ENCODE measurements at regions not wholly inside any gene's neighbourhood (a gene's known extent, or its start where the extent isn't known, plus 50 kb on each side); places are given as distances from the start of the nearest gene placed in this dataset.

DNA sequence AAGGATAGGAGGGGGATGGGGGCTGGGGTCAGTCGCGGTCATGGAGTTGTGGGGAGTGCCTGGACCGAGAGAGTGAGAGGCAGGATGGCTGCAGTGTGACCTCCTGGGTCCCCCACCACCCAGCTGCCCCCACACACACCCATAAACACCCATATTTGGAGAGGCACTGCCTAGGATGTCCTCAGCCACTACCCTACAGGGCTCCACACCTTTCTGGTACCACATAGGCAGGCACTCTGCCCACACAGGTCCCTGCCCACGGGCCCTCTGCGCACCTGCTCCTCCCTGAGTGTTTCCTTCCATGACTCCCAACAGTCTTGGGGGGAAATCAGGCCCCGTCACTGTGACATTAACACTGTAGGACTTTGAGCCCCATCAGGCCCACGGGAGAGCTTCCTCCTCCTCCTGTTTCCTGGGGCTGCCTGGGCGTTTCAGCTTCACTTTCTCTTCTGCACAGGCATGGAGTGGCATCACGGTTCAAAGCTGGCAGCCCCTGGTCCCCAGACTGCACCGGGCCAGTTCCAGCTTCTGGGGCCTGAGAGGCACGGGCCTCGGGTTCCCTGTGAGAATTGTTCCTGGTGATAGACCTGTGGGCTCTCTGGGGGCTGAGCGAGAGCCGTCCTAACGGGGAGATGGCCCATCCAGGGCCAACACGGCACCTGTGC lies 207.0 kb upstream of the C14orf180 start:
- H3K27me3 ChIP-seq (ENCODE audit: insufficient read depth, poor library complexity, severe bottlenecking): peaks cover 41% of the 10 kb centered on the region
- no peak overlapping the region for H3K27ac ChIP-seq (ENCODE audit: poor library complexity, severe bottlenecking)
- no peaks in the 10 kb centered on the region for H3K36me3 ChIP-seq (ENCODE audit: low read depth)
- DNase-seq (ENCODE audit: low spot score): peak; percentile 47
- no peaks in the 10 kb centered on the region for H3K9me3 ChIP-seq (ENCODE audit: severe bottlenecking)
- H3K4me1 ChIP-seq (ENCODE audit: insufficient read depth, poor library complexity, severe bottlenecking): no peaks in the 10 kb centered on the region
- no peak overlapping the region for H3K4me3 ChIP-seq (ENCODE audit: severe bottlenecking)
- no peak for TF ChIP-seq CTCF (IDR thresholded peaks at IDR 0.05; ENCODE audit: poor library complexity, severe bottlenecking)
- no peak for ATAC-seq (ENCODE audit: low read depth)

DNA sequence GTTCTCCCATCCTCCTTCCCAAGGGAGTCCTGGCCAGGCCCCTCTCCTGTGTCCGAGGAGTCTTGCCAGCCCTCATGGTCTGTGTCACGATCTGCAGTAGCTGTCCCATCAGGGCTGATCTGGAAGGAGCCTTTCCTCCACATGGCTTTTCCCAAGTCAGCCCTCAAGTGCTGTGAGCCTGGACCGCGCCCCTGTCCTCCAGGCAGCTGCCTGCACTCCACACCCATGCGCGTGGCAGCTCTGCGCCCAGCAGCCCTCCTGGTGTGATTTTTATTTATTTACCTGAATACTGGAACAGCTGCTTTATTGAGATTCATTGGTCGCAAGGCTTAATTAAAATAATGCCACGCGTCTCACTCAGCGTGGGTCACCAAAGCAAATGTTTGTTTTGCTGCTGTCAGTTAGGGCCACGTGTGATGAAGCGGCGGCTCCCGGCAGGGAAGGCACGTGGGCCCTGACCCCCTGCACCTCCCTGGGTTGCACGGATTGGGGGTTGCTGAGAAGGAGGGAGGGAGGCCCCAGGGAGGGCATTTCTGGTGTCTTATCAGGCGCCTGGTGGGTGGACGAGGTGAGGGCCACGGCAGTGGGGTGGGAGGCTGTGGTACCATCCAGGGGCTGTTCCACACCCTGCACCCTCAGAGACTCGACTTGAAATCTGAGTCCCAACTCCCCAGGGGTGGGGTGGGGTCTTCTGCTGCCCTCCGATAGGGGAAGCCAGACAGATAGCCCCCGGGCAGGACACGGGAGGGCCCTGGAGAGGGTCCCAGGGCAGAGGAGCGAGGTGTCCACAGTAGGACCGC lies 206.3 kb upstream of the C14orf180 start:
- DNase-seq (ENCODE audit: low spot score): peak; percentile 64
- Histone ChIP-seq H3K27ac (ENCODE audit: poor library complexity, severe bottlenecking) (no peak overlapping the region), H3K27me3 (ENCODE audit: insufficient read depth, poor library complexity, severe bottlenecking) (peaks cover 41% of the 10 kb centered on the region), H3K4me3 (ENCODE audit: severe bottlenecking) (no peak overlapping the region), H3K9me3 (ENCODE audit: severe bottlenecking) (no peaks in the 10 kb centered on the region), H3K4me1 (ENCODE audit: insufficient read depth, poor library complexity, severe bottlenecking) (no peaks in the 10 kb centered on the region), H3K36me3 (ENCODE audit: low read depth) (no peaks in the 10 kb centered on the region)
- no peak; the same call in 1 of the 3 replicates for ATAC-seq (ENCODE audit: low read depth)
- no peak for TF ChIP-seq CTCF (IDR thresholded peaks at IDR 0.05; ENCODE audit: poor library complexity, severe bottlenecking)

- H3K4me3 ChIP-seq (ENCODE audit: severe bottlenecking): no peak overlapping the region
- no peak overlapping the region for H3K27ac ChIP-seq (ENCODE audit: poor library complexity, severe bottlenecking)
- peak; percentile 58 for DNase-seq (ENCODE audit: low spot score)
- no peaks in the 10 kb centered on the region for H3K36me3 ChIP-seq (ENCODE audit: low read depth)
- peaks cover 50% of the 10 kb centered on the region for H3K27me3 ChIP-seq (ENCODE audit: insufficient read depth, poor library complexity, severe bottlenecking)
- no peak for ATAC-seq (ENCODE audit: low read depth)
- TF ChIP-seq CTCF (IDR thresholded peaks at IDR 0.05; ENCODE audit: poor library complexity, severe bottlenecking): no peak
- no peaks in the 10 kb centered on the region for H3K9me3 ChIP-seq (ENCODE audit: severe bottlenecking)
- no peaks in the 10 kb centered on the region for H3K4me1 ChIP-seq (ENCODE audit: insufficient read depth, poor library complexity, severe bottlenecking)
Measured at GRCh38 chr14:104373855-104374717, 205.5 kb upstream of the C14orf180 start.

DNA sequence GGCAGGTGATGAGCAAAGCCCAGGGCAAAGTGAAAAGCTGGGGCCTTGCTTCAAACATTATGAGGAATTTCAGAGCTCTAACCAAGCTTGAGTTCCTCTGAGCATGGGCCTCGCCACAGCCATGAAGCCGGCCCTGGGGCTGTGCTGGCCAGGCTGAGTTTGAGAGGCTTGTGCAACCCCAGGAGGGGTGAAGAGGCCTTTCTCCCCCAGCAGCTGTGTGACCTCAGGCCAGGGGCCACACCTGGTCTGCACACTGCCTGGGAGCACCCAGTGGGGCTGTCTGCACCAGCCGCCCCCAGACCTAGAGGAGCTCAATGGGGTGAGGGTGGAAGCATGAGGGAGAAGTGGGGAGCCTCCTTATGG lies 204.9 kb upstream of the C14orf180 start:
- DNase-seq (ENCODE audit: low spot score) (peak; percentile 34), ATAC-seq (ENCODE audit: low read depth) (no peak)
- TF ChIP-seq CTCF (IDR thresholded peaks at IDR 0.05; ENCODE audit: poor library complexity, severe bottlenecking): no peak
- no peaks in the 10 kb centered on the region for H3K9me3 ChIP-seq (ENCODE audit: severe bottlenecking)
- no peak overlapping the region for H3K4me3 ChIP-seq (ENCODE audit: severe bottlenecking)
- no peaks in the 10 kb centered on the region for H3K36me3 ChIP-seq (ENCODE audit: low read depth)
- no peak overlapping the region for H3K27ac ChIP-seq (ENCODE audit: poor library complexity, severe bottlenecking)
- peaks cover 52% of the 10 kb centered on the region for H3K27me3 ChIP-seq (ENCODE audit: insufficient read depth, poor library complexity, severe bottlenecking)
- no peaks in the 10 kb centered on the region for H3K4me1 ChIP-seq (ENCODE audit: insufficient read depth, poor library complexity, severe bottlenecking)
